HCT116 (cell line): ENCODE measurements at regions not wholly inside any gene's neighbourhood (a gene's known extent, or its start where the extent isn't known, plus 50 kb on each side); places are given as distances from the start of the nearest gene placed in this dataset.

Experiments
- ATAC-seq: fragments of 200-7000 bp; cut with Tn5 transposase; 2 replicates; pipeline ENCODE4 v1.9.1; 2020; ENCODE audit warnings: mild to moderate bottlenecking, moderate library complexity
- BruUV-seq: library from RNA; stranded (reverse); fragments of 400-500 nt; replicated peaks from 2 replicates; lab custom pipeline; 2021; lab: Mats Ljungman, UMichigan
- CTCF ChIA-PET: fragments of 300-600 bp; sonication (Branson Sonifier 250); formaldehyde crosslinking; loops from one replicate; lab custom pipeline; 2021; ENCODE audit warnings: antibody characterized with exemption; lab: Charles Lee
- POLR2A ChIA-PET: fragments of 300-600, 350-600 bp; sonication (Branson Sonifier 250); formaldehyde crosslinking; loops from one replicate; lab custom pipeline; 2021; ENCODE audit warnings: antibody characterized with exemption; lab: Charles Lee
- RAD21 ChIA-PET, 2 experiments: fragments of 300-600 bp; sonication (Branson Sonifier 250); formaldehyde crosslinking; loops; one replicate each; lab custom pipeline; 2023; ENCODE audit warnings: low total read pairs in 2 of 2; ENCODE audit not compliant: uncharacterized antibody in 2 of 2, unreplicated experiment in 2 of 2, low non-redundant PET in 1 of 2; lab: Charles Lee
- DNase-seq: peaks from one replicate; pipeline ENCODE4 v3.0.0-alpha.2; 2010; ENCODE audit warnings: low read depth, low spot score
- H2AFZ ChIP-seq: fragments of 200-600 bp; shearing (Covaris generic), sonication (generic); 2 replicates; pipeline ENCODE4 v1.6.1; 2017; ENCODE audit warnings: low read depth, mixed run types, mixed read lengths, antibody characterized with exemption, low read length; ENCODE audit not compliant: poor library complexity, severe bottlenecking
- H3K27ac ChIP-seq: 2 replicates; pipeline ENCODE4 v1.5.1; 2012; ENCODE audit warnings: low read depth, low read length
- H3K27me3 ChIP-seq: fragments of 200-600 bp; sonication (generic); 2 replicates; pipeline ENCODE4 v1.6.1; 2016; ENCODE audit warnings: mixed run types, low read length, mixed read lengths; ENCODE audit not compliant: insufficient read depth
- H3K36me3 ChIP-seq, 2 experiments: fragments of 200-500 bp in 1 of 2; fragments of 200-600 bp in 1 of 2; sonication (Bioruptor generic) in 1 of 2; sonication (generic) in 1 of 2; 2 replicates each; pipeline versions ENCODE4 v1.5.1 to v1.6.1; 2014 to 2016; ENCODE audit warnings: low read length in 2 of 2, inconsistent platforms in 1 of 2, mixed read lengths in 1 of 2, mixed run types in 1 of 2; ENCODE audit not compliant: insufficient read depth in 2 of 2, control insufficient read depth in 1 of 2
- H3K4me1 ChIP-seq, 2 experiments: fragments of 200-600 bp in 1 of 2; sonication (generic) in 1 of 2; 2 replicates each; pipeline versions ENCODE4 v1.5.1 to v1.6.1; 2012 to 2017; ENCODE audit warnings: low read length in 2 of 2, inconsistent platforms in 1 of 2, mild to moderate bottlenecking in 1 of 2, mixed read lengths in 1 of 2, mixed run types in 1 of 2, moderate library complexity in 1 of 2; ENCODE audit not compliant: insufficient read depth in 2 of 2, control insufficient read depth in 1 of 2
- H3K4me2 ChIP-seq: fragments of 200-600 bp; sonication (generic); 2 replicates; pipeline ENCODE4 v1.6.1; 2017; ENCODE audit warnings: mixed run types, low read length, mixed read lengths
- H3K4me3 ChIP-seq, 2 experiments: fragments of 200-600 bp in 1 of 2; sonication (generic) in 1 of 2; replicated peaks in 1 of 2; 2 replicates each; pipeline ENCODE4 v1.5.1; 2011 to 2016; ENCODE audit warnings: low read length in 2 of 2, control low read depth in 1 of 2, low read depth in 1 of 2, mild to moderate bottlenecking in 1 of 2, mixed read lengths in 1 of 2, mixed run types in 1 of 2
- H3K79me2 ChIP-seq: fragments of 200-600 bp; sonication (generic); 2 replicates; pipeline ENCODE4 v1.6.1; 2017; ENCODE audit warnings: mild to moderate bottlenecking, mixed run types, low read length, moderate library complexity, mixed read lengths; ENCODE audit not compliant: insufficient read depth
- H3K9ac ChIP-seq: fragments of 200-600 bp; sonication (generic); 2 replicates; pipeline ENCODE4 v1.6.1; 2016; ENCODE audit warnings: low read length, mixed read lengths
- H3K9me2 ChIP-seq: fragments of 200-600 bp; sonication (generic), shearing (Covaris generic); 2 replicates; pipeline ENCODE4 v1.6.1; 2017; ENCODE audit warnings: mixed run types, mild to moderate bottlenecking, moderate library complexity; ENCODE audit not compliant: insufficient read depth
- H3K9me3 ChIP-seq, 2 experiments: fragments of 200-500 bp in 1 of 2; fragments of 200-600 bp in 1 of 2; sonication (Bioruptor generic) in 1 of 2; sonication (generic) in 1 of 2; 2 replicates each; pipeline ENCODE4 v1.6.1; 2014 to 2017; ENCODE audit warnings: low read length in 2 of 2, mixed read lengths in 2 of 2, inconsistent platforms in 1 of 2, low read depth in 1 of 2, mild to moderate bottlenecking in 1 of 2, mixed run types in 1 of 2, moderate library complexity in 1 of 2; ENCODE audit not compliant: control insufficient read depth in 1 of 2, insufficient read depth in 1 of 2
- H4K20me1 ChIP-seq: fragments of 200-600 bp; sonication (generic), shearing (Covaris generic); 2 replicates; pipeline ENCODE4 v1.6.1; 2017; ENCODE audit warnings: mixed run types, mild to moderate bottlenecking, moderate library complexity; ENCODE audit not compliant: insufficient read depth
- EZH2 ChIP-seq: fragments of 200-600 bp; sonication (generic); IDR thresholded peaks from 2 replicates; pipeline ENCODE4 v1.6.1; 2017; ENCODE audit warnings: antibody characterized with exemption, mixed run types
- EZH2phosphoT487 ChIP-seq: fragments of 200-600 bp; IDR thresholded peaks from 2 replicates; pipeline ENCODE4 v1.6.1; 2018; ENCODE audit warnings: antibody characterized with exemption, borderline replicate concordance
- POLR2A ChIP-seq: IDR thresholded peaks from 2 replicates; pipeline ENCODE4 v1.7.0; 2011; ENCODE audit warnings: borderline replicate concordance; ENCODE audit not compliant: insufficient read depth, insufficient read length; ENCODE audit errors: extremely low read depth
- POLR2AphosphoS5 ChIP-seq: IDR thresholded peaks from 2 replicates; pipeline ENCODE4 v1.6.1; 2011; ENCODE audit warnings: mild to moderate bottlenecking, low read depth, low read length, moderate library complexity
- RAD21 ChIP-seq: IDR thresholded peaks from 2 replicates; pipeline ENCODE4 v1.6.1; 2012; ENCODE audit warnings: low read depth, mild to moderate bottlenecking
- SRF ChIP-seq: IDR thresholded peaks from 2 replicates; pipeline ENCODE4 v1.6.1; 2012; ENCODE audit warnings: low read depth
- TCF7L2 ChIP-seq: IDR thresholded peaks from 2 replicates; pipeline ENCODE4 v1.7.0; 2011; ENCODE audit warnings: borderline replicate concordance, inconsistent platforms; ENCODE audit not compliant: insufficient read depth, insufficient read length; ENCODE audit errors: extremely low read depth
- YY1 ChIP-seq: IDR thresholded peaks from 2 replicates; pipeline ENCODE4 v1.6.1; 2011; ENCODE audit warnings: low read length, low read depth, moderate library complexity, mild to moderate bottlenecking; ENCODE audit not compliant: insufficient replicate concordance; ENCODE audit errors: extremely low read depth
- ZFX ChIP-seq: fragments of 450-650 bp; IDR thresholded peaks from 2 replicates; pipeline ENCODE4 v1.6.1; 2017
- ZNF274 ChIP-seq: fragments of 200-500 bp; sonication (Bioruptor generic); IDR thresholded peaks from 2 replicates; pipeline ENCODE4 v1.6.1; 2014; ENCODE audit warnings: mild to moderate bottlenecking, low read depth, low read length, inconsistent platforms
- intact Hi-C: fragments of 100-400 bp; cut with micrococcal nuclease; formaldehyde crosslinking; loops from 2 replicates; pipeline ENCODE4 v1.10.0; 2022
- TF ChIP-seq, protein P1 (sequence below): IDR thresholded peaks from 2 replicates; pipeline ENCODE4 v1.6.1; 2012; ENCODE audit warnings: low read depth
- TF ChIP-seq, protein P2 (sequence below): IDR thresholded peaks from 2 replicates; pipeline ENCODE4 v1.6.1; 2011; ENCODE audit warnings: mild to moderate bottlenecking, low read length, moderate library complexity; ENCODE audit not compliant: insufficient replicate concordance; ENCODE audit errors: extremely low read depth

GRCh38 chr3:127106053-127106452 is 86.9 kb upstream of the PRR23E start (continued):
- TF ChIP-seq, protein P1, sequence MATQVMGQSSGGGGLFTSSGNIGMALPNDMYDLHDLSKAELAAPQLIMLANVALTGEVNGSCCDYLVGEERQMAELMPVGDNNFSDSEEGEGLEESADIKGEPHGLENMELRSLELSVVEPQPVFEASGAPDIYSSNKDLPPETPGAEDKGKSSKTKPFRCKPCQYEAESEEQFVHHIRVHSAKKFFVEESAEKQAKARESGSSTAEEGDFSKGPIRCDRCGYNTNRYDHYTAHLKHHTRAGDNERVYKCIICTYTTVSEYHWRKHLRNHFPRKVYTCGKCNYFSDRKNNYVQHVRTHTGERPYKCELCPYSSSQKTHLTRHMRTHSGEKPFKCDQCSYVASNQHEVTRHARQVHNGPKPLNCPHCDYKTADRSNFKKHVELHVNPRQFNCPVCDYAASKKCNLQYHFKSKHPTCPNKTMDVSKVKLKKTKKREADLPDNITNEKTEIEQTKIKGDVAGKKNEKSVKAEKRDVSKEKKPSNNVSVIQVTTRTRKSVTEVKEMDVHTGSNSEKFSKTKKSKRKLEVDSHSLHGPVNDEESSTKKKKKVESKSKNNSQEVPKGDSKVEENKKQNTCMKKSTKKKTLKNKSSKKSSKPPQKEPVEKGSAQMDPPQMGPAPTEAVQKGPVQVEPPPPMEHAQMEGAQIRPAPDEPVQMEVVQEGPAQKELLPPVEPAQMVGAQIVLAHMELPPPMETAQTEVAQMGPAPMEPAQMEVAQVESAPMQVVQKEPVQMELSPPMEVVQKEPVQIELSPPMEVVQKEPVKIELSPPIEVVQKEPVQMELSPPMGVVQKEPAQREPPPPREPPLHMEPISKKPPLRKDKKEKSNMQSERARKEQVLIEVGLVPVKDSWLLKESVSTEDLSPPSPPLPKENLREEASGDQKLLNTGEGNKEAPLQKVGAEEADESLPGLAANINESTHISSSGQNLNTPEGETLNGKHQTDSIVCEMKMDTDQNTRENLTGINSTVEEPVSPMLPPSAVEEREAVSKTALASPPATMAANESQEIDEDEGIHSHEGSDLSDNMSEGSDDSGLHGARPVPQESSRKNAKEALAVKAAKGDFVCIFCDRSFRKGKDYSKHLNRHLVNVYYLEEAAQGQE = no peak
- TF ChIP-seq EZH2phosphoT487 (no peak), SRF (no peak), RAD21 (no peak), ZFX (no peak), EZH2 (no peak)
- TF ChIP-seq, all 23 proteins: peak for 0

DNA sequence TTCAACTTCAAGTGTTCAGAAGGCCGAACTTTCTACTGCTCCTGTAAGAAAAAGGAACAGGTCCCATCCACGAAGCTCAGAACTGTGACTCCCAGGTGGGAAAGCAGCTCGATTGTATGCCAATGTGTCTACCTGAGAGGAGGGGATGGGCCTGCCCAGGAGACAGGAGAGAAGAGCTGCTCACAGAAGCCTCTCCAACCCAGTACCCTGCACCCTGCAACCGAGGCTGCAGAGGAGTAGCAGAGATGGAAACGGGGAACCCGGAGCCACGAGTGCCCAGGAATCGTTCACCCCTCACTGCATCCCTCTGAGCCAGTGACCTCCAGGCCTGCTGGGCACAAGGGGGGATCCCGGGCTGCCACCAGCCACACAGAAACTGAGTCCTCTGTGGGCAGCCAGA is 86.5 kb upstream of the PRR23E start:
- no peak overlapping the region for H3K4me3 ChIP-seq
- ATAC-seq (no peak), DNase-seq (no peak)
- POLR2A ChIA-PET = no interaction called here
- CTCF ChIA-PET = no interaction called here
- TF ChIP-seq RAD21 (no peak), POLR2AphosphoS5 (no peak), TCF7L2 (no peak), POLR2A (no peak), YY1 (no peak), ZNF274 (no peak)
- TF ChIP-seq, protein P2, sequence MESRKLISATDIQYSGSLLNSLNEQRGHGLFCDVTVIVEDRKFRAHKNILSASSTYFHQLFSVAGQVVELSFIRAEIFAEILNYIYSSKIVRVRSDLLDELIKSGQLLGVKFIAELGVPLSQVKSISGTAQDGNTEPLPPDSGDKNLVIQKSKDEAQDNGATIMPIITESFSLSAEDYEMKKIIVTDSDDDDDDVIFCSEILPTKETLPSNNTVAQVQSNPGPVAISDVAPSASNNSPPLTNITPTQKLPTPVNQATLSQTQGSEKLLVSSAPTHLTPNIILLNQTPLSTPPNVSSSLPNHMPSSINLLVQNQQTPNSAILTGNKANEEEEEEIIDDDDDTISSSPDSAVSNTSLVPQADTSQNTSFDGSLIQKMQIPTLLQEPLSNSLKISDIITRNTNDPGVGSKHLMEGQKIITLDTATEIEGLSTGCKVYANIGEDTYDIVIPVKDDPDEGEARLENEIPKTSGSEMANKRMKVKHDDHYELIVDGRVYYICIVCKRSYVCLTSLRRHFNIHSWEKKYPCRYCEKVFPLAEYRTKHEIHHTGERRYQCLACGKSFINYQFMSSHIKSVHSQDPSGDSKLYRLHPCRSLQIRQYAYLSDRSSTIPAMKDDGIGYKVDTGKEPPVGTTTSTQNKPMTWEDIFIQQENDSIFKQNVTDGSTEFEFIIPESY = no peak
- TF ChIP-seq, protein P1 = no peak
- H3K9ac ChIP-seq = no peak overlapping the region
- H3K9me3 ChIP-seq = peaks cover 0 to 3% of the 10 kb centered on the region in 2 experiments; a peak in 2 of 4 replicates
- H3K36me3 ChIP-seq = no peaks in the 10 kb centered on the region
- H3K4me2 ChIP-seq = no peak overlapping the region
- no peak overlapping the region for H2AFZ ChIP-seq
- intact Hi-C loops = no loop called here
- H3K9me2 ChIP-seq = no peaks in the 10 kb centered on the region
- H4K20me1 ChIP-seq = no peaks in the 10 kb centered on the region
- no peaks in the 10 kb centered on the region for H3K4me1 ChIP-seq
- no peak overlapping the region for H3K27ac ChIP-seq
- no peaks in the 10 kb centered on the region for H3K79me2 ChIP-seq
- BruUV-seq = no TSS peak
- no peaks in the 10 kb centered on the region for H3K27me3 ChIP-seq
- RAD21 ChIA-PET = no interaction called here
